Progenitor cell of endocrine pancreas (in vitro differentiated cells): ENCODE measurements at regions not wholly inside any gene's neighbourhood (a gene's known extent, or its start where the extent isn't known, plus 50 kb on each side); places are given as distances from the start of the nearest gene placed in this dataset.

Experiments used
- DNase-seq: peaks from one replicate; pipeline ENCODE4 v3.0.0; 2021; ENCODE audit warnings: low spot score; ENCODE audit not compliant: unreplicated experiment
- H3K27ac Mint-ChIP-seq: 2 replicates; pipeline ENCODE4 v1.8.0; 2021; ENCODE audit warnings: mild to moderate bottlenecking, moderate library complexity, mixed read lengths
- H3K27me3 Mint-ChIP-seq: 2 replicates; pipeline ENCODE4 v1.8.0; 2021; ENCODE audit warnings: mixed read lengths
- H3K36me3 Mint-ChIP-seq: 2 replicates; pipeline ENCODE4 v1.8.0; 2022; ENCODE audit warnings: mixed read lengths; ENCODE audit not compliant: insufficient read depth
- H3K4me1 Mint-ChIP-seq: 2 replicates; pipeline ENCODE4 v1.8.0; 2021; ENCODE audit warnings: low read depth, mixed read lengths
- H3K4me3 Mint-ChIP-seq: 2 replicates; pipeline ENCODE4 v1.8.0; 2021; ENCODE audit warnings: low read depth, mild to moderate bottlenecking, moderate library complexity, mixed read lengths
- H3K9me3 Mint-ChIP-seq: 2 replicates; pipeline ENCODE4 v1.8.0; 2021; ENCODE audit warnings: low read depth, mixed read lengths
- TF ChIP-seq, protein P1 (sequence below): fragments of 200-600 bp; sonication (generic); IDR thresholded peaks from one replicate; pipeline ENCODE4 v1.5.0; 2021; ENCODE audit warnings: antibody characterized with exemption, mild to moderate bottlenecking; ENCODE audit not compliant: unreplicated experiment

DNA sequence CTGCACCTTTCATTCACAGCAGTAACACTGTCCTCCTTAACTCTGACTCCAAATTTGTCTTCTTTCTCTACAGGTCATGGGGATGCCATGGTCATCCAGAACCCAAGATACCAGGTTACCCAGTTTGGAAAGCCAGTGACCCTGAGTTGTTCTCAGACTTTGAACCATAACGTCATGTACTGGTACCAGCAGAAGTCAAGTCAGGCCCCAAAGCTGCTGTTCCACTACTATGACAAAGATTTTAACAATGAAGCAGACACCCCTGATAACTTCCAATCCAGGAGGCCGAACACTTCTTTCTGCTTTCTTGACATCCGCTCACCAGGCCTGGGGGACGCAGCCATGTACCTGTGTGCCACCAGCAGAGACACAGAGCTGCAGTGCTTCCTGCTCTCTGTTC is 156.2 kb upstream of the PRSS1 start:
- Mint-ChIP-seq H3K4me1 (peaks cover 1% of the 10 kb centered on the region), H3K27ac (no peak overlapping the region), H3K27me3 (peaks cover 19% of the 10 kb centered on the region), H3K9me3 (no peaks in the 10 kb centered on the region), H3K4me3 (no peak overlapping the region), H3K36me3 (no peaks in the 10 kb centered on the region)
- TF ChIP-seq, protein P1, sequence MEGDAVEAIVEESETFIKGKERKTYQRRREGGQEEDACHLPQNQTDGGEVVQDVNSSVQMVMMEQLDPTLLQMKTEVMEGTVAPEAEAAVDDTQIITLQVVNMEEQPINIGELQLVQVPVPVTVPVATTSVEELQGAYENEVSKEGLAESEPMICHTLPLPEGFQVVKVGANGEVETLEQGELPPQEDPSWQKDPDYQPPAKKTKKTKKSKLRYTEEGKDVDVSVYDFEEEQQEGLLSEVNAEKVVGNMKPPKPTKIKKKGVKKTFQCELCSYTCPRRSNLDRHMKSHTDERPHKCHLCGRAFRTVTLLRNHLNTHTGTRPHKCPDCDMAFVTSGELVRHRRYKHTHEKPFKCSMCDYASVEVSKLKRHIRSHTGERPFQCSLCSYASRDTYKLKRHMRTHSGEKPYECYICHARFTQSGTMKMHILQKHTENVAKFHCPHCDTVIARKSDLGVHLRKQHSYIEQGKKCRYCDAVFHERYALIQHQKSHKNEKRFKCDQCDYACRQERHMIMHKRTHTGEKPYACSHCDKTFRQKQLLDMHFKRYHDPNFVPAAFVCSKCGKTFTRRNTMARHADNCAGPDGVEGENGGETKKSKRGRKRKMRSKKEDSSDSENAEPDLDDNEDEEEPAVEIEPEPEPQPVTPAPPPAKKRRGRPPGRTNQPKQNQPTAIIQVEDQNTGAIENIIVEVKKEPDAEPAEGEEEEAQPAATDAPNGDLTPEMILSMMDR = no peak
- DNase-seq = no peak

DNA sequence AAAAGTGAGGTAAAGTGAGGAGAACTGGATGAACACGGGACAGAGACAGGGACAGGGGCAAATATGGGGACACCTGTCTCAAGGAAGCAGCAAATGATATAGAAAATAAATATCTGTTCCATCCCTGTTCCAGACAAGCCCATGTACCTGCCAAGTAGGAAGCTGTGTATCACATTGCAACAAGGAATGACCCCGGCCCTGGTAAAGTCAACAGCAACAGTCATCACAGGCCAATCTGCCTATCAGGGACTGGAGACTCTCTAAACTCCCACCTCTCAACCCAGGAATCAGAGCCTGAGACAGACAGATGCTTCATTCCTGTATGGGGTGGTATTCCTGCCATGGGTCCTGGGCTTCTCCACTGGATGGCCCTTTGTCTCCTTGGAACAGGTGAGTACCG is 156.6 kb upstream of the PRSS1 start:
- no peaks in the 10 kb centered on the region for H3K9me3 Mint-ChIP-seq
- no peaks in the 10 kb centered on the region for H3K36me3 Mint-ChIP-seq
- TF ChIP-seq, protein P1 = no peak
- H3K27me3 Mint-ChIP-seq = peaks cover 15% of the 10 kb centered on the region
- no peak overlapping the region for H3K4me3 Mint-ChIP-seq
- peaks cover 1% of the 10 kb centered on the region for H3K4me1 Mint-ChIP-seq
- no peak overlapping the region for H3K27ac Mint-ChIP-seq
- DNase-seq = no peak

DNA sequence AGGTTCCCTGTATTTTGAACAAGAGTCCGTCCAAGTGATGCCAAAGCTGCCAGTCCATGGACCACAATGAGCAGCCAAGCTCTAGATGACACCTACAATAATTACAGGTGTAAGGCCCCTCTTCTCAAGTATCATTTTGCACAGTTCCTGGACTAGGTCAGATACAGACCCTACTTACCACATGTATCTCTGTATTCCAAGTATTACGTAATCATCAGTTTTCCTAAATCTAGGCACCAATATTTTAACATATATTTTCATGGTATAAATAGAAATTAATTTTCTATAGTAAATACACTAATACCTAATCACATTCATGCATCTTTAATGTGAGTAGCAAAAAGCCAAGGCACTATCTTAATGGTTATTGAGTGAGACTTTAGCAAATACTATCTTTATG is 157.0 kb upstream of the PRSS1 start:
- Mint-ChIP-seq H3K27ac (no peak overlapping the region), H3K9me3 (no peaks in the 10 kb centered on the region), H3K4me1 (peaks cover 1% of the 10 kb centered on the region), H3K36me3 (no peaks in the 10 kb centered on the region), H3K27me3 (peaks cover 13% of the 10 kb centered on the region), H3K4me3 (no peak overlapping the region)
- TF ChIP-seq, protein P1 = no peak
- no peak for DNase-seq

DNA sequence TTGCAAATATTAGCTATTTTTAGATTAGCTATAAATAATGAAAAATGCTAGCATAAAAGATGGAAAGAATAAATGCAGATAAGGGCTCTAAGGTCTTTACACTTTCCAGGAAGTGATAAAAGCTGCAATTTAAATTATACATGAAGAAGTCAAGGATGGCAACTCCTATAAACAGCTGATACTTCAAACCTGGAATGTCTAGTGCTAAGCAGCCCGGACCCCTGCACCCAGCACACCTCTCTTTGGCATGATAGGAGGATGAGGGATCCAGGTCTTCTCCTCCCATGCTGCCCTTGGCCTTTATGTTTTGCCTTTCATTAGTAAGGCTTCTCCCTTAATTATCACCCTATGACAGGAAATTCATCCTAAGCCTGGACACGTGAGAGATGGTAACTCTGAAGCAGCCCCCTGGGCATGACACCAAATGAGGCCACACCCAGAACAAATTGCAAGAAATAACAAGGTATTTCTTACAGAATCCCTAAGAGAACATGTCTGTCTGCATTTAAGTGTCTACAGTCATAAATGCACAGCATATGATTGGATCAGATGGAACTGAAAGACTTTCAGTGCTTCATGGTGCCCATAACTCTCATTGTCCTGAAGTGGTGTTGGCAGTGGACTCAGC is 158.3 kb upstream of the PRSS1 start:
- no peak overlapping the region for H3K4me3 Mint-ChIP-seq
- peaks cover 1% of the 10 kb centered on the region for H3K4me1 Mint-ChIP-seq
- TF ChIP-seq, protein P1 = no peak
- H3K9me3 Mint-ChIP-seq = no peaks in the 10 kb centered on the region
- H3K27ac Mint-ChIP-seq = no peak overlapping the region
- no peaks in the 10 kb centered on the region for H3K36me3 Mint-ChIP-seq
- H3K27me3 Mint-ChIP-seq = peaks cover 9% of the 10 kb centered on the region
- DNase-seq = no peak

DNA sequence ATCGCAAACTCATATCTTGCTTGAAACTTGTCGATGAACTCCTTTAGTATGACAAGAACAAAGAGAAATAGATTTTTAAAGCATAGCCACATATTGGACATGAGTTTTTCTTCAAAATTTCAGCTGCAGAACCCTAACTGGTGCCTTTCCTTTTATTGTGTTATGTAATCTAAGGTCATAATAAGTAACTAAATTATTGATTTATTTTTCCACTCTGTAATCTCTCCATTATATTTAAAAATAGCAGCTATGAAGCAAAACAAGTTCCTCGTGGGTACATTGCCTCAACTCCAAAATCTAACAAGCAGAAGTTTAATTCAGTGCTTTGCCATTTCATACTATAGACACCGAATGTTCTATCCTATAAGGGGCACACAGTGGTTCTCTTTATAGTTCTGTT is 159.2 kb upstream of the PRSS1 start:
- Mint-ChIP-seq H3K4me3 (no peak overlapping the region), H3K9me3 (no peaks in the 10 kb centered on the region), H3K27ac (no peak overlapping the region), H3K4me1 (peaks cover 1% of the 10 kb centered on the region), H3K36me3 (no peaks in the 10 kb centered on the region), H3K27me3 (peaks cover 5% of the 10 kb centered on the region)
- TF ChIP-seq, protein P1 = no peak
- no peak for DNase-seq
